Ishikawa (cell line): ENCODE measurements at regions not wholly inside any gene's neighbourhood (a gene's known extent, or its start where the extent isn't known, plus 50 kb on each side); places are given as distances from the start of the nearest gene placed in this dataset.

ENCODE experiments used
- CEBPB ChIP-seq: IDR thresholded peaks from 2 replicates; pipeline ENCODE4 v1.6.1; 2012
- CREB1 ChIP-seq: IDR thresholded peaks from 2 replicates; pipeline ENCODE4 v1.6.1; 2012; ENCODE audit warnings: low read depth
- EGR1 ChIP-seq: IDR thresholded peaks from 2 replicates; pipeline ENCODE4 v1.6.1; 2012
- EP300 ChIP-seq: IDR thresholded peaks from 2 replicates; pipeline ENCODE4 v1.6.1; 2012; ENCODE audit warnings: borderline replicate concordance
- FOXM1 ChIP-seq: IDR thresholded peaks from 2 replicates; pipeline ENCODE4 v1.6.1; 2012; ENCODE audit warnings: low read depth, borderline replicate concordance
- NFIC ChIP-seq: IDR thresholded peaks from 2 replicates; pipeline ENCODE4 v1.6.1; 2012
- RAD21 ChIP-seq: IDR thresholded peaks from 2 replicates; pipeline ENCODE4 v1.6.1; 2012; ENCODE audit warnings: low read depth
- TAF1 ChIP-seq: IDR thresholded peaks from 2 replicates; pipeline ENCODE4 v1.6.1; 2012; ENCODE audit warnings: low read depth, mild to moderate bottlenecking
- TCF12 ChIP-seq: IDR thresholded peaks from 2 replicates; pipeline ENCODE4 v1.6.1; 2012; ENCODE audit warnings: low read depth
- TEAD4 ChIP-seq: IDR thresholded peaks from 2 replicates; pipeline ENCODE4 v1.6.1; 2012
- YY1 ChIP-seq: IDR thresholded peaks from 2 replicates; pipeline ENCODE4 v1.6.1; 2012; ENCODE audit warnings: low read depth
- ZBTB7A ChIP-seq: IDR thresholded peaks from 2 replicates; pipeline ENCODE4 v1.6.1; 2012; ENCODE audit warnings: low read depth
- TF ChIP-seq, protein P1 (sequence below): IDR thresholded peaks from 2 replicates; pipeline ENCODE4 v1.6.1; 2012
- TF ChIP-seq, protein P2 (sequence below): IDR thresholded peaks from 2 replicates; pipeline ENCODE4 v1.6.1; 2012; ENCODE audit warnings: low read depth, mild to moderate bottlenecking
- TF ChIP-seq, protein P3 (sequence below): IDR thresholded peaks from 2 replicates; pipeline ENCODE4 v1.6.1; 2012

DNA sequence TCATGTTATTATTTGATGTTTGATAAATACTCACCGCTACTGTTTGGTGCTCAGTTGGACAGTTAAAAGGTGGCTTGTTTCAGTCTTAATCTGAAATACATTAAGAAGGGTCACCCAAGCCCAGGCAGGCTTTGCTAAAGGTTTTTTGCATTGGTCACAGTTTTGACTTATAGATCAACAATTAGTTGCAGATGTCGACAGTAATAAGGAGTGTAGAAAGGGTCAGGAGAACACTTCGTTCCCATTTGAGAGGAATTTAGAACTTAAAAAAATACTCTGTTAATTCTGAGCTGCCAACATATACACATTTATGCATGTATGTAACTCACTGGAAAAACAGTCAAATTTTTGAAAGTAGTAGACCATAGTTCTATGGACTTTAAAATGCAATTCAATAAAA, 130.3 kb downstream of the TMEM30B start:
- TF ChIP-seq, protein P1, sequence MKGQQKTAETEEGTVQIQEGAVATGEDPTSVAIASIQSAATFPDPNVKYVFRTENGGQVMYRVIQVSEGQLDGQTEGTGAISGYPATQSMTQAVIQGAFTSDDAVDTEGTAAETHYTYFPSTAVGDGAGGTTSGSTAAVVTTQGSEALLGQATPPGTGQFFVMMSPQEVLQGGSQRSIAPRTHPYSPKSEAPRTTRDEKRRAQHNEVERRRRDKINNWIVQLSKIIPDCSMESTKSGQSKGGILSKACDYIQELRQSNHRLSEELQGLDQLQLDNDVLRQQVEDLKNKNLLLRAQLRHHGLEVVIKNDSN, result no peak
- TF ChIP-seq FOXM1 (no peak), YY1 (no peak), ZBTB7A (no peak), NFIC (no peak), RAD21 (no peak), TAF1 (no peak), CREB1 (no peak), TCF12 (no peak), EGR1 (no peak), TEAD4 (no peak), EP300 (no peak), CEBPB (no peak)
- TF ChIP-seq, protein P2, sequence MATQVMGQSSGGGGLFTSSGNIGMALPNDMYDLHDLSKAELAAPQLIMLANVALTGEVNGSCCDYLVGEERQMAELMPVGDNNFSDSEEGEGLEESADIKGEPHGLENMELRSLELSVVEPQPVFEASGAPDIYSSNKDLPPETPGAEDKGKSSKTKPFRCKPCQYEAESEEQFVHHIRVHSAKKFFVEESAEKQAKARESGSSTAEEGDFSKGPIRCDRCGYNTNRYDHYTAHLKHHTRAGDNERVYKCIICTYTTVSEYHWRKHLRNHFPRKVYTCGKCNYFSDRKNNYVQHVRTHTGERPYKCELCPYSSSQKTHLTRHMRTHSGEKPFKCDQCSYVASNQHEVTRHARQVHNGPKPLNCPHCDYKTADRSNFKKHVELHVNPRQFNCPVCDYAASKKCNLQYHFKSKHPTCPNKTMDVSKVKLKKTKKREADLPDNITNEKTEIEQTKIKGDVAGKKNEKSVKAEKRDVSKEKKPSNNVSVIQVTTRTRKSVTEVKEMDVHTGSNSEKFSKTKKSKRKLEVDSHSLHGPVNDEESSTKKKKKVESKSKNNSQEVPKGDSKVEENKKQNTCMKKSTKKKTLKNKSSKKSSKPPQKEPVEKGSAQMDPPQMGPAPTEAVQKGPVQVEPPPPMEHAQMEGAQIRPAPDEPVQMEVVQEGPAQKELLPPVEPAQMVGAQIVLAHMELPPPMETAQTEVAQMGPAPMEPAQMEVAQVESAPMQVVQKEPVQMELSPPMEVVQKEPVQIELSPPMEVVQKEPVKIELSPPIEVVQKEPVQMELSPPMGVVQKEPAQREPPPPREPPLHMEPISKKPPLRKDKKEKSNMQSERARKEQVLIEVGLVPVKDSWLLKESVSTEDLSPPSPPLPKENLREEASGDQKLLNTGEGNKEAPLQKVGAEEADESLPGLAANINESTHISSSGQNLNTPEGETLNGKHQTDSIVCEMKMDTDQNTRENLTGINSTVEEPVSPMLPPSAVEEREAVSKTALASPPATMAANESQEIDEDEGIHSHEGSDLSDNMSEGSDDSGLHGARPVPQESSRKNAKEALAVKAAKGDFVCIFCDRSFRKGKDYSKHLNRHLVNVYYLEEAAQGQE, result no peak
- TF ChIP-seq, protein P3, sequence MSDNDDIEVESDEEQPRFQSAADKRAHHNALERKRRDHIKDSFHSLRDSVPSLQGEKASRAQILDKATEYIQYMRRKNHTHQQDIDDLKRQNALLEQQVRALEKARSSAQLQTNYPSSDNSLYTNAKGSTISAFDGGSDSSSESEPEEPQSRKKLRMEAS, result no peak

DNA sequence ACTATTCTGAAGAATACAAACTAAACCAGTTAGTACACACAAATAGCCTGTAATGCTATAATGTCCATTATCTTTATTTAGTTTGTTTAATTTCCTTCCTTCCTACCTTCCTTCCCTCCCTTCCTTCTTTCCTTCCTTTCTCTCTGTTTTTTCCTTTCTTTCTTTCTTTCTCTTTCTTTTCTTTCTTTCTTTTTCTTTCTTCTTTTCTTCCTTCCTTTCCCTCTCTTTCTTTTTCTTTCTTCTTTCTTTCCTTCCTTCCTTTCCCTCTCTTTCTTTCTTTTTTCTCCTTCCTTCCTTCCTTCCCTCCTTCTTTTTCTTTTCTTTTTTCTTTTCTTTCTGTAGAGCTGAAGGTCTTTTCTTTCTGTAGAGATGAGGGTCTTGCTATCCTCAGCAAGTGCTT, 131.2 kb downstream of the TMEM30B start:
- TF ChIP-seq TAF1 (no peak), FOXM1 (no peak), RAD21 (no peak), TEAD4 (no peak), EP300 (no peak), EGR1 (no peak), ZBTB7A (no peak), NFIC (no peak), CEBPB (no peak)
- TF ChIP-seq, protein P1, result no peak

DNA sequence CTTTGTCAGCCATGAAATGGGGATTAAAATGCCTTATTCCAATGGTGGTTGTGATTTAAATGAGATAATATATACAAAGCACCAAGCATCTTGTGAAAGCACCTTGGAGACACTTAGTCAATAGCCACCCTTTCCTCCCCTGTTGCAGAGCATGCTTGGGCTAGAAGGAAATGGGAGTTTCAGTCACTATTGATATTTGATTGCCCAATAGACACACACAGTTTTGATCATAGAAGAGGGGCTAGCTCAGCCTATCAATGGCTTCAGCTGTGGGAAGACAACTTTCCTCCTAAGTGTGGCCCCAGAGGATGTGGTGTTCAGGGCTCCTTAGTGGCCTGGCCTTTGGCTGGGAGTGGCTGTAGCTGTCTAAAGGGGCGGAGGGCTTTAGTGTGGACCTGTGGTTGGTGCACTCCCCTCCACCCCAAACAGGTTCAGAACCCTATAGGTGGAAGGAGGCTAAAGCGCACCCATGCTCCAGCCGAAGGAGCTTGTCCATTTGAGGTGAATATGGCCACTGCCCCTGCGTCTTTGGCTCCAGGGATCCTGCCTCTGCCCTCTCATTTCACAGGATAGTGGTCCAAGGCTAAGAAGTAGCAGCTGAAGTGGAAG, 132.3 kb downstream of the TMEM30B start:
- TF ChIP-seq NFIC (no peak), TCF12 (no peak)

DNA sequence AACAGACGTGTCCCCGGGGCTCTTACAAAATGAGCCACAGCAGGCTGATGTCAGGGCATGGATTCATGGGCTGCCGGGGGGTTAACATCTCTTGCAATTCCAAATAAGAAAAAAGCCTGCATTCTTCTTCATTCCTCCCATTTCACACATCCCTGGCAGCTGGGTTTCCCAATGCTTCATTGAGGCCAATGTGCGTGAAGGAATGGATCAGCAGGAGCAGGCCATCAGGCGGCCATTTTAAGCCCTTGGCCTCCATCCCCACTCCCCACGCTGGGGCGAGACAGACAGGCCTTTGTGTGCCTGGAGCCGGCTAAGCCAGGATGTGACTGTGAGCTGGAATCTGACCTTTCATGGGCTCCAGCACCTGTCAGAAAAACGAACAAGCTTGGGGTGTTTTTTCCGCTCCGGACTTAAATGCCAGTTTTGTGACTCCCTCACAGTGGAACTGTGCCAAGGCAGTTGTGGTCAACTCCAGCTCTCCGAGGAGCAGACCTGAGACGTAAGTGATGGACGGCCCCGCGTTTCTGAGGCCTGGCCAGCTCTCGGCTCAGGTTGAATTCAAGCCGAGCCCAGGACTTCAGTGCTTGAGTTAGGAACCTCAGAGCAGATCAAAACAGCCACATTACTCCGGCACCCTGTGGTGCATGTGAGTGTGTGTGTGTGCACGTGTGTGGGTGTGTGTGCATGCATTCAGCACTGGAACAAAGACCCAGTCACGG, 133.1 kb downstream of the TMEM30B start:
- TF ChIP-seq, protein P2, result no peak
- TF ChIP-seq RAD21 (no peak), TAF1 (no peak), CREB1 (no peak), TCF12 (no peak), EGR1 (no peak), TEAD4 (0 out of 2 replicates have a peak, but pooled peaks have one; percentile 20), FOXM1 (no peak), ZBTB7A (no peak), YY1 (peak; percentile 64; the same call in 1 of the 2 replicates), CEBPB (no peak), EP300 (no peak), NFIC (peak; percentile 62)
- TF ChIP-seq, protein P3, result no peak
- TF ChIP-seq, protein P1, result no peak

DNA sequence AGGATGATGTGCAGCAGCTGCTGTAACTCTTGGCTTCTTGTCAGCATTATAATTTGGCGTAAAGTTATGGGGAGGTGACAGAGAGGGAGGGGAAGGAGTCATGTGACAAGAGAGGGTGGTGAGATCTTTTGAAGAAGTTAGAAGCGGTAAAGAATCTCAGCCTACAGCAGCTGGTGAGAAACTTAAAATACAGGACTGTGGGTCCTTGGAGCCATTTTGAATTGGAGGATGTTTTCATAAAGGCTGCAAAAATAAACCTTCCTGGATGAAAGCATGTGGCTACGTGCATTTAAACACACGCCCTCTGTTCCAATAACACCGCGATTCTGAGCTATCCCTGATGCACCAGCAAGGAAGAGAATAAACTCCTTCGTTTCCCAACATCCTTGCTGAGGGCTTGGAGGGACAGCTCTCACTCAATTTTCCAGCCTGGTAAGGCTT, 133.7 kb downstream of the TMEM30B start:
- TF ChIP-seq, protein P3, result no peak
- TF ChIP-seq ZBTB7A (no peak), EP300 (no peak), NFIC (no peak), EGR1 (no peak)
- TF ChIP-seq, protein P1, result no peak
